Epithelial cell of proximal tubule (primary cell): ENCODE measurements at regions not wholly inside any gene's neighbourhood (a gene's known extent, or its start where the extent isn't known, plus 50 kb on each side); places are given as distances from the start of the nearest gene placed in this dataset.

Experiments
- DNase-seq: peaks from one replicate; pipeline ENCODE4 v3.0.0-alpha.2; 2011; ENCODE audit warnings: low read depth
- H3K4me3 ChIP-seq: 2 replicates; pipeline ENCODE4 v1.5.1; 2011; ENCODE audit warnings: low read depth, mild to moderate bottlenecking, low read length
- CTCF ChIP-seq: conservative IDR thresholded peaks from 2 replicates; pipeline ENCODE4 v1.5.1; 2012; ENCODE audit warnings: low read depth, mild to moderate bottlenecking, low read length

DNA sequence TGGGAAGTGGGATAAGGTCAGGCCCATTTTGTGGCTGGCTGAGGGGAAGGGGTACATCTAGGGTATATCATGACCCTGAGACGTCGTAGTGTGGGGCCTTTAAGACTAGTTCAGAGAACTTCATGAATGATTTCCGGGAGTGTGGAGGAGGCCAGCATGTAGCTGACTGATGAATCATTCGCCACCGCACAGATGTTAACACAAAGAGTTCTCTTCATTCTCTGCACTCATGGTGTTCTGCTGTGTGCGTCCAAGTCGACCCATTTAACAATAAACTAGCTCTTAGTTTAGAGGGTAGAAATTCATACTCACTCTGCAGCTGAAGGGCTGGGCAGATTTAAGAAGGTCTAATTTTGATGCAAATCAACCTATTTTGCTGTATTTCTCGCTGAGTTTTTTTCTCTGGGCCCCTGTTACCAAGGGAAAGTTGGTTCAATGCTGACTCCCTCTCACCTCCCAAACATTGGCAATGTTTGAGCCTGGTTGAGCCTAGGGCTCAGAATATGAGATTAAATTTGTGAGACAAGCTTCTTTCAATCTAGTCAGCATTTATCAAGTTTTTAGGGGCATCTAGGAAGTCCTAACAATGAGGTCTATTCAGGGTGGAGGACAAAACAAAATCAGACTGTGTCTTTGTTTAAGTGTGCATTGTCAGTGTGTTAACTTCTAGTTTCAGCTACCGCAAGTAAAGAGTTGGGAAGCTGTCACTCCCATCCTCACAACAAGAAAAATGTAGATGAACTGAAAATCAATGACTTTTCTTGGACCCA lies 106.8 kb upstream of the CBLN4 start:
- no peak overlapping the region for H3K4me3 ChIP-seq
- DNase-seq: no peak
- TF ChIP-seq CTCF: no peak

GRCh38 chr20:56117350-56117749 lies 112.0 kb upstream of the CBLN4 start:
- no peak overlapping the region for H3K4me3 ChIP-seq
- no peak for TF ChIP-seq CTCF
- DNase-seq: no peak

GRCh38 chr20:56121850-56122249 lies 116.5 kb upstream of the CBLN4 start:
- no peak for DNase-seq
- no peak overlapping the region for H3K4me3 ChIP-seq
- TF ChIP-seq CTCF: no peak

DNA sequence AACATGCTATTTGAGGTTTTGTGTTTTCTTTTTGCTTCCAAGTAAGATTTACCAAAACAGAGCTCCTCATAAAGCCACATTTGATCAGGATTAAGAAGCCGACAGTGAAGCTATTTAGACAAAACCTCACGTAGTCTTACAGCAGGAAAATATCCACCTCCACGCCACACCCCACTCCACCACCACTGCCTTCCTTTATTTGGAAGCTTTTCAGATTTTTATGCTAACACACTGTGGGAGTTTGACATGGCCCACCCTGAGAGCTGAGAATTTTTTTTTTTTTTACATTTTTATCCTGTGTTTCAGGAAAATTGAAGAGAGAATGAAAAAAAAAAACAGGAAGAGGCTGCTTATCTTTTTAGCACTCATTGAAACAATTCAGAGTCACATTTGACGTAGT lies 104.8 kb upstream of the MC3R start:
- TF ChIP-seq CTCF: no peak
- no peak for DNase-seq
- H3K4me3 ChIP-seq: no peak overlapping the region

DNA sequence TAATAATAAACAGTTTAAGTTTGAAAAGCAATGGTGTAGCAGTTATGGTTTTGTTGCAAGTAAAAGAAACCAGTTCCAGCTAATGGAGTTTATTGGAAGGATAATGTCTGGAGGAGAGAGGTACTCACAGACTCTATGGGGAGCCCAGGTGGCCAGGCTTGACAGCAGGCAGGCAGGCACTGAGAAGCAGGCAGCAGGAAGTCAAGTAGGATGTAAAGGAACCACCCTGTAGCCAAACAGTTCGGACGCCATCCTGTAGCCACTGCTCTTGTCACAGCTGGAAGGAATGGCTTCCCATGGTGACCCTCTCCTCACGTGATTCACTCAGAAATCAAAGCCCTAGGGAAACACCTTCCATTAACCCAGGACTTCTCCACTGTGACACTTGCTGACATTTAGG lies 96.7 kb upstream of the MC3R start:
- no peak overlapping the region for H3K4me3 ChIP-seq
- DNase-seq: no peak
- no peak for TF ChIP-seq CTCF

DNA sequence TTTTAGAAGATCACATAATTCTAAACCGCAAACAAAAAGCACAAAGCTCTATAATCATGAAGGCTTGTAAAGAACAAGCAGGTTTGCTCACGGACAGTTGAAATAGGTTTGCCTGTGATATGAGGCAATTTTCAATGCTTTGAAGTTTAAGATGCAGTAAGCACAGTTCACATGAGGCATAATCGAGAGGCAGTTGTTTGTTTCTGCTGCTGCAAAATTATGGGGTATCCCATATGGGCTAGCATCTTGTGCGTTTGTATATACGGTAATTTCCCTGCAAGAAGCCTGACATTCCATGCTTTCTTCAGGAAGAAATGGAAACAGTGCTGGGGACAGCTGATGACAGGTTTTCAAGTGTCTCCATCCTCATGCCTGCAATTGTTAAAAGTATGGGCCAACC lies 94.6 kb upstream of the MC3R start:
- DNase-seq: no peak

More for the DNA sequence above, 94.6 kb upstream of the MC3R start:
- no peak overlapping the region for H3K4me3 ChIP-seq
- no peak for TF ChIP-seq CTCF
